Astrocyte (in vitro differentiated cells and primary cell): ENCODE measurements at regions not wholly inside any gene's neighbourhood (a gene's known extent, or its start where the extent isn't known, plus 50 kb on each side); places are given as distances from the start of the nearest gene placed in this dataset.

Experiments used
- CTCF ChIP-seq: IDR thresholded peaks from 2 replicates; pipeline ENCODE4 v1.5.1; 2011; ENCODE audit warnings: low read depth, mild to moderate bottlenecking, inconsistent platforms, low read length, moderate library complexity; ENCODE audit not compliant: insufficient read depth
- EZH2 ChIP-seq: IDR thresholded peaks from 2 replicates; pipeline ENCODE4 v1.6.1; 2012; ENCODE audit warnings: mild to moderate bottlenecking, low read length, inconsistent platforms; ENCODE audit not compliant: insufficient read depth

- TF ChIP-seq CTCF (no peak), EZH2 (no peak)
These were observed 120.3 kb upstream of the VASH1 start for GRCh38 chr14:76640923-76641395.
